ENCODE measurements at regions not wholly inside any gene's neighbourhood (a gene's known extent, or its start where the extent isn't known, plus 50 kb on each side); places are given as distances from the start of the nearest gene placed in this dataset.

DNA sequence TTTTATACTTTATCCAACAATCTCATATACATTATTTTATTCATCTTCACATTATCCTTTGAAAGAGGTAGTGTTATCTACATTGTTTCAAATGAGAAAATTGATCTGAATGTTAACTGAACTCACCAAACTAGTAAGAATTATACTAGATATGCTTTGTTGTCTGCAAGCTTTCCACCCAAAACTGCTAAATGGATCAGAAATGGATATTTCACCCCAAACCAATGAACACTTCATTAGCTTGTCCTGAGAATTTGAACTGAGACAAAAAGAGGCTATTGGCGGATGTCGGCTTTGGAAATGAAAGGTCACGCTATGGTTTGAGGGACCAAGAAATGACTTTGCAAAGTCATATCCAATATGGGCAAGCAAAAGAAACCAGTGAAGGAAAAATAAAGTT is 201.9 kb upstream of the TRPM3 start:
- TF ChIP-seq, protein P1, sequence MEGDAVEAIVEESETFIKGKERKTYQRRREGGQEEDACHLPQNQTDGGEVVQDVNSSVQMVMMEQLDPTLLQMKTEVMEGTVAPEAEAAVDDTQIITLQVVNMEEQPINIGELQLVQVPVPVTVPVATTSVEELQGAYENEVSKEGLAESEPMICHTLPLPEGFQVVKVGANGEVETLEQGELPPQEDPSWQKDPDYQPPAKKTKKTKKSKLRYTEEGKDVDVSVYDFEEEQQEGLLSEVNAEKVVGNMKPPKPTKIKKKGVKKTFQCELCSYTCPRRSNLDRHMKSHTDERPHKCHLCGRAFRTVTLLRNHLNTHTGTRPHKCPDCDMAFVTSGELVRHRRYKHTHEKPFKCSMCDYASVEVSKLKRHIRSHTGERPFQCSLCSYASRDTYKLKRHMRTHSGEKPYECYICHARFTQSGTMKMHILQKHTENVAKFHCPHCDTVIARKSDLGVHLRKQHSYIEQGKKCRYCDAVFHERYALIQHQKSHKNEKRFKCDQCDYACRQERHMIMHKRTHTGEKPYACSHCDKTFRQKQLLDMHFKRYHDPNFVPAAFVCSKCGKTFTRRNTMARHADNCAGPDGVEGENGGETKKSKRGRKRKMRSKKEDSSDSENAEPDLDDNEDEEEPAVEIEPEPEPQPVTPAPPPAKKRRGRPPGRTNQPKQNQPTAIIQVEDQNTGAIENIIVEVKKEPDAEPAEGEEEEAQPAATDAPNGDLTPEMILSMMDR (IDR thresholded peaks at IDR 0.05; ENCODE audit: low read depth, low read length) = no peak
- DNase-seq (ENCODE audit: extremely low read depth, low read depth) = no peak

DNA sequence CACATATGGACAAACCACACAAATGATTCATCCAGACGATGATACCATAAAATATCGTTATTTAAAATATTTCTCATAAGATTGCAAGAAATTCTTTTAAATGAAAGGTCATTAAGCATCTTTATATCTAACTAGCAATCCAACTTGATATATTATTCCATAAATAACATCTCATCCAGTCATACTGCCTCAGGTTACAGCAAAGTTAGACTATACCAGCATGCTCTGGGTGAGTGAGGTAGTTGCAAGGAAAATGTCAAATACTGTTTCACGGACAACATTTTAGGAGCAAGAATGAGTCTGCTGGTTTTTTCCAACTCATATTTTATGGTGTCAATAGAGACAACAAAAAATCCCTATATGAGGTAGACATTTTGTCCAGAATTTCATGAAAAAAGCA is 200.9 kb upstream of the TRPM3 start:
- TF ChIP-seq, protein P1 (IDR thresholded peaks at IDR 0.05; ENCODE audit: low read depth, low read length) = no peak
- no peak for DNase-seq (ENCODE audit: extremely low read depth, low read depth)

- DNase-seq (ENCODE audit: extremely low read depth, low read depth) = no peak
- TF ChIP-seq, protein P1 (IDR thresholded peaks at IDR 0.05; ENCODE audit: low read depth, low read length) = no peak
Measured at GRCh38 chr9:71308454-71308853, 187.0 kb upstream of the TRPM3 start.

DNA sequence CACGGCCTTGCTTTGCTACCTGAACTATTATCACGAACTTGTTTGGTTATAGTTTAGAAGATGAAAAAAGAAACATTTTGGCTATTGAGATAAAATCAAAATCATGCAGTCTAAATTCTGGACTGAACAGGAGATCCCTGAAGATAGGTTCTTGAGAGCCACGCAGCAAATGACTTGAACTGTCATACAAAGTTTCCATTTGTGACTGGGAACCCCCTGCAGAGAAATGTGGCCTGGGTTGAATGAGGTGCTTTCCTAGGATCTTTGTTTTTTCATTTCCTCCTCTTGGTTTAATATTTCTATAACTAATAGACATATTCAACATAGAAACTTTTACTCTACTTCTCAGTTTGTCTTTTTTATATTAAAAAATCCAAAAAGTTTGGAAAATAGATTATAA is 184.7 kb upstream of the TRPM3 start:
- TF ChIP-seq, protein P1 (IDR thresholded peaks at IDR 0.05; ENCODE audit: low read depth, low read length) = no peak

GRCh38 chr9:71303351-71303750 is 181.9 kb upstream of the TRPM3 start:
- DNase-seq (ENCODE audit: extremely low read depth, low read depth) = no peak
- TF ChIP-seq, protein P1 (IDR thresholded peaks at IDR 0.05; ENCODE audit: low read depth, low read length) = no peak

More for the DNA sequence above, 184.7 kb upstream of the TRPM3 start:
- no peak for DNase-seq (ENCODE audit: extremely low read depth, low read depth)

GRCh38 chr9:71302776-71303175 is 181.4 kb upstream of the TRPM3 start:
- DNase-seq (ENCODE audit: extremely low read depth, low read depth) = no peak
- TF ChIP-seq, protein P1 (IDR thresholded peaks at IDR 0.05; ENCODE audit: low read depth, low read length) = no peak

GRCh38 chr9:71295928-71296327 is 174.5 kb upstream of the TRPM3 start:
- DNase-seq (ENCODE audit: extremely low read depth, low read depth) = no peak
- TF ChIP-seq, protein P1 (IDR thresholded peaks at IDR 0.05; ENCODE audit: low read depth, low read length) = no peak

All from AG09319 (cell line).